Nephron (organoid): ENCODE measurements at regions not wholly inside any gene's neighbourhood (a gene's known extent, or its start where the extent isn't known, plus 50 kb on each side); places are given as distances from the start of the nearest gene placed in this dataset.

ENCODE experiments used
- H3K27ac Mint-ChIP-seq, 3 experiments: 2 replicates each; pipeline ENCODE4 v1.8.0; 2020; ENCODE audit warnings: mixed read lengths in 3 of 3, mild to moderate bottlenecking in 2 of 3, moderate library complexity in 1 of 3
- H3K27me3 Mint-ChIP-seq: 2 replicates; pipeline ENCODE4 v1.8.0; 2021; ENCODE audit warnings: low read depth, mild to moderate bottlenecking, moderate library complexity, mixed read lengths
- H3K36me3 Mint-ChIP-seq: 2 replicates; pipeline ENCODE4 v1.8.0; 2020; ENCODE audit warnings: low read depth, mixed read lengths
- H3K4me1 Mint-ChIP-seq: 2 replicates; pipeline ENCODE4 v1.8.0; 2020; ENCODE audit warnings: mixed read lengths
- H3K4me3 Mint-ChIP-seq, 3 experiments: 2 replicates each; pipeline ENCODE4 v1.8.0; 2020; ENCODE audit warnings: mild to moderate bottlenecking in 3 of 3, mixed read lengths in 3 of 3, moderate library complexity in 2 of 3
- H3K9me3 Mint-ChIP-seq: 2 replicates; pipeline ENCODE4 v1.8.0; 2020; ENCODE audit warnings: mixed read lengths
- CTCF ChIP-seq, 3 experiments: fragments of 200-600 bp; sonication (generic); IDR thresholded peaks; one replicate each; pipeline ENCODE4 v1.5.0; 2021; ENCODE audit warnings: antibody characterized with exemption in 3 of 3; ENCODE audit not compliant: unreplicated experiment in 3 of 3

GRCh38 chr2:23330214-23330613, 54.8 kb upstream of the KLHL29 start:
- no peak for TF ChIP-seq CTCF (IDR thresholded peaks at IDR 0.05; ENCODE audit: unreplicated experiment in 3 of 3)
- no peaks in the 10 kb centered on the region for H3K36me3 Mint-ChIP-seq
- H3K4me3 Mint-ChIP-seq: no peak overlapping the region
- H3K27ac Mint-ChIP-seq: no peak overlapping the region
- H3K27me3 Mint-ChIP-seq: peaks cover 56% of the 10 kb centered on the region
- no peaks in the 10 kb centered on the region for H3K9me3 Mint-ChIP-seq
- H3K4me1 Mint-ChIP-seq: no peaks in the 10 kb centered on the region
